Subcutaneous abdominal adipose tissue (tissue), 5 donors: ENCODE measurements at regions not wholly inside any gene's neighbourhood (a gene's known extent, or its start where the extent isn't known, plus 50 kb on each side); places are given as distances from the start of the nearest gene placed in this dataset.
"Not testable (repeated sequence)": the region's sequence is repeated elsewhere in the genome, so short reads cannot be mapped to it uniquely, and the experiment has no call there.

ENCODE experiments used
- H3K27ac ChIP-seq: one replicate; pipeline ENCODE4 v1.7.0; 2013; ENCODE audit warnings: low read depth, mild to moderate bottlenecking, inconsistent platforms, low read length, moderate library complexity
- H3K27me3 ChIP-seq, 5 donors: one replicate each; pipeline ENCODE4 v1.7.0; 2013; ENCODE audit warnings: low read length in 5 of 5, inconsistent platforms in 1 of 5; ENCODE audit not compliant: control insufficient read depth in 5 of 5, insufficient read depth in 4 of 5
- H3K36me3 ChIP-seq, 5 donors: one replicate each; pipeline ENCODE4 v1.7.0; 2013; ENCODE audit warnings: low read length in 5 of 5; ENCODE audit not compliant: control insufficient read depth in 5 of 5, insufficient read depth in 5 of 5
- H3K4me1 ChIP-seq, 5 donors: one replicate each; pipeline ENCODE4 v1.7.0; 2013; ENCODE audit warnings: low read length in 5 of 5, mild to moderate bottlenecking in 3 of 5, moderate library complexity in 1 of 5; ENCODE audit not compliant: control insufficient read depth in 5 of 5, insufficient read depth in 5 of 5
- H3K4me3 ChIP-seq, 5 donors: one replicate each; pipeline ENCODE4 v1.7.0; 2013; ENCODE audit warnings: low read length in 5 of 5, low read depth in 1 of 5
- H3K9ac ChIP-seq, 5 donors: one replicate each; pipeline ENCODE4 v1.7.0; 2013; ENCODE audit warnings: low read length in 5 of 5, mild to moderate bottlenecking in 4 of 5, moderate library complexity in 3 of 5
- H3K9me3 ChIP-seq, 5 donors: one replicate each; pipeline ENCODE4 v1.7.0; 2013; ENCODE audit warnings: low read length in 5 of 5; ENCODE audit not compliant: control insufficient read depth in 5 of 5
- donor health status: healthy.
- donor health status: healthy.
- donor health status: healthy.
- donor health status: healthy.
- donor health status: healthy.

DNA sequence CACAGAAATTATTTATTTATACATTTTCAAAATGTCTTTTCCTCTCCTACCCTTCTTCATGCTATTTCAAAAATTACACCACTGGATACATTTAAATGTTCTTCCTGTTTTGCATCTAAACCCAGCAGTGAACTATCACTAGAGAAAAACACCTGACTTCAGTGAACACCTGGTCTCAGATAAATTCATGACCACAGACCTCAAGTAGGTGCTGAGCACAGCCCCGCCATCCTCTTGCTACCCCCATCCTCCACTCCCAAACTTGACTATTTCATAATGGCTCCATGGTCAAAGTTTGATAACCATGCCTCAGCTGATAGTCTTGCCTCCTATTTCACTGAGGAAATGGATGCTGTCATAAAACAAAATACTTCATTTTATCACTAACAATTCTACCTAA lies 56.6 kb upstream of the POMZP3 start:
- H3K4me1 ChIP-seq, H3K36me3 ChIP-seq, H3K9me3 ChIP-seq, H3K27ac ChIP-seq, H3K9ac ChIP-seq, H3K4me3 ChIP-seq, H3K27me3 ChIP-seq: not testable (repeated sequence)

DNA sequence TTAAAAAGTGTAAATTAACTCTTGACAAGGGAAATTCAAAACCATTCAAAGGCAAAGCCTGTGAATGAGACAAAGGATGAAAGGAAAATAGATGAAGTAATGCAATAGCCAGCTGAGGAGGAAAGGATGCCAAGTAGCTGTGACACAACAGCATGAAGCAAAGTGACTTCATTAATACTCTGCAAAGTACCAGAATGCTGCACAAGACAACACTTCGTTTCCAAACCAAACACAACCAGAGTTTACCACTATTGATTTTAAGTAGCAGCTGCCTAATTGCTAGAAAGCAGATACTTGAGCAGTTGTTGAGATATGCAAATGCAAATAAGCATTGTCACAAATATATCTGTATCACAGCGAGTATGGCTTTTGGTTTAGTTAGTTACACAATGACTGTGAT lies 54.7 kb upstream of the POMZP3 start:
- not testable (repeated sequence) for H3K4me3 ChIP-seq, H3K4me1 ChIP-seq, H3K9ac ChIP-seq, H3K27me3 ChIP-seq, H3K9me3 ChIP-seq, H3K36me3 ChIP-seq, H3K27ac ChIP-seq

DNA sequence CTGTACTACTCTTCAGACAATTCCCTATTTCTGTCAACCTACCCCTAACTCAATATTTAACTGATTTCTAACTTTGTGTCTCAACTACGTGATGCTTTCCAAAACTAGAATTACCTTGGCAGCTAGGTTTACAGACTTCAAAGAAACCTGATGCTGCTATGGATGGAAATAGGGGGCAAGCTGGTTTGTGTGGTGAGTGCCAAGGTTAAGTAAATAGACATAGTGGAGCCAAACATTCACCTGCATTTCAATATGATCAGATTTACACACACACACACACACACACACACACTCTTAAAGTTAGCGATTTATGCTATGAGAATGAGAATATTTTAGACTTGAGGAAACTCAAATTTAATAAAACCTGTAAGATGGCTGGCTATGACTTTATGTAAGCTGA lies 52.1 kb upstream of the POMZP3 start:
- H3K4me1 ChIP-seq, H3K27ac ChIP-seq, H3K9me3 ChIP-seq, H3K27me3 ChIP-seq, H3K36me3 ChIP-seq, H3K9ac ChIP-seq, H3K4me3 ChIP-seq: not testable (repeated sequence)

DNA sequence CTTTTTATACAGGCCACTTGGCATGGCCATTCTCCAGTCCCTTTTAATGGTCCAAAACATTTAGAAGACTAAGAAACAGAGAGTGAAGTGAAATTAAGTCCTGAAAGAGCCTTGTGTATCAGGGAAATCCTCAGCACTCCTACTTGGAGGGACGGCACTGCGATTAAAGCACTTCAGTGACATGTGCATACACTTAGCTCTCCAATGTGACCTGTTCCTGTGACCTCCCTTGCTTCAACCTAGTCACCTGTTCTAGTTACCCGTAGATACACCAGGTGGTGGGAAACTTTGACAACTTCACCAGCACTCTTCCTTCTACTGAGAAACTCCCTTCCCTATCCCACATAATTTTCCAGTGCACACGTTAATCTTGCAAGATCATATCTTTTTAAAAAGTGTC lies 51.4 kb upstream of the POMZP3 start:
- not testable (repeated sequence) for H3K27ac ChIP-seq, H3K9me3 ChIP-seq, H3K36me3 ChIP-seq, H3K4me3 ChIP-seq, H3K27me3 ChIP-seq, H3K9ac ChIP-seq, H3K4me1 ChIP-seq

DNA sequence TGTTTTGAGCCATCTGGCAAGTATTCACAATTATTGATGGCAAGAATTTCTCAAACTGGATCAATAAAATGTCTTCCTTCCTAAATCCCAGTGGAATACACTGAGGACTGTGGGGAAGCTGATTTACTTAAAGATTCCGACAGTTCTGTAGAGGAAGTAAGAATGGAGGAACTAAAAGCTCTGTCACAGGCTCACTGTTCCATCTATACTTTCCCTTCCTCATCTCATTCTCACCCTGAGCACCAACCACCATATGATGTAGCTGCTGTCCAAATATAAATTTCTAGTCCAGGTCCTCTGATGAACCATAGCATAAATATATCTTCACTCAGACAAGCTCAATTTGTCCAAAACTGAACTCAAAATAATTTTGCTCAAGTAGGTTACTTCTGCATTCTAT lies 49.8 kb upstream of the POMZP3 start:
- H3K27ac ChIP-seq, H3K9me3 ChIP-seq, H3K9ac ChIP-seq, H3K36me3 ChIP-seq, H3K4me3 ChIP-seq, H3K27me3 ChIP-seq, H3K4me1 ChIP-seq: not testable (repeated sequence)
